ENCODE measurements at regions not wholly inside any gene's neighbourhood (a gene's known extent, or its start where the extent isn't known, plus 50 kb on each side); places are given as distances from the start of the nearest gene placed in this dataset.

DNA sequence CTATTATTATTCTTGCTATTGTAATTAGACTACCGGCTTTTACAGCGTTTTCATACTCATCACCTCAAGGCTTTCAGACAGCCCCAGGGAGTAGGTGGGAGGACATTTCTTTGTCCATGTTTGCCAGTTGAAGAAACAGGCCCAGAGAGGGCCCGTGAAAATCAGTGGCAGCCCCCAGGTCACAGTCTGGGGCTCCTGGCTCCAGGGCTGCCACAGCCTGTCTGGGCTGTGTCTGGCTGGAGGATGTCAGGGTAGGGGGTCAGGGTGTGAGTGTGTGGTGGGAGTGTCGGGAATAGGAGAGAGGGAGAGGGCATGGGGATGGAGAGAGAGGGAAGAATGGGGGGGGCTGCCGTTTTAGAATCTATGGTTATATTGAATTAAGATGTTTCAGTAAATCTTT, 118.2 kb upstream of the TLE3 start:
- H3K9me3 ChIP-seq (ENCODE audit: control insufficient read depth in 1 of 2, insufficient read depth in 1 of 2, low read depth in 1 of 2, low read length in 2 of 2): no peaks in the 10 kb centered on the region
- no peak overlapping the region for H3K9ac ChIP-seq (ENCODE audit: low read length)
- no peaks in the 10 kb centered on the region for H3K4me1 ChIP-seq (ENCODE audit: control insufficient read depth in 1 of 2, insufficient read depth in 2 of 2, low read length in 2 of 2)
- no TSS peak for BruUV-seq (replicated peaks)
- TF ChIP-seq EZH2 (IDR thresholded peaks at IDR 0.05): no peak
- no peak for TF ChIP-seq CEBPB (IDR thresholded peaks at IDR 0.05; ENCODE audit: low read depth)
- no peak for TF ChIP-seq EGR1 (IDR thresholded peaks at IDR 0.05; ENCODE audit: low read depth)
- no peak for TF ChIP-seq POLR2AphosphoS5 (IDR thresholded peaks at IDR 0.05; ENCODE audit: low read depth, low read length)
- no peak for TF ChIP-seq RAD21 (IDR thresholded peaks at IDR 0.05; ENCODE audit: low read depth)
- TF ChIP-seq, protein P1, sequence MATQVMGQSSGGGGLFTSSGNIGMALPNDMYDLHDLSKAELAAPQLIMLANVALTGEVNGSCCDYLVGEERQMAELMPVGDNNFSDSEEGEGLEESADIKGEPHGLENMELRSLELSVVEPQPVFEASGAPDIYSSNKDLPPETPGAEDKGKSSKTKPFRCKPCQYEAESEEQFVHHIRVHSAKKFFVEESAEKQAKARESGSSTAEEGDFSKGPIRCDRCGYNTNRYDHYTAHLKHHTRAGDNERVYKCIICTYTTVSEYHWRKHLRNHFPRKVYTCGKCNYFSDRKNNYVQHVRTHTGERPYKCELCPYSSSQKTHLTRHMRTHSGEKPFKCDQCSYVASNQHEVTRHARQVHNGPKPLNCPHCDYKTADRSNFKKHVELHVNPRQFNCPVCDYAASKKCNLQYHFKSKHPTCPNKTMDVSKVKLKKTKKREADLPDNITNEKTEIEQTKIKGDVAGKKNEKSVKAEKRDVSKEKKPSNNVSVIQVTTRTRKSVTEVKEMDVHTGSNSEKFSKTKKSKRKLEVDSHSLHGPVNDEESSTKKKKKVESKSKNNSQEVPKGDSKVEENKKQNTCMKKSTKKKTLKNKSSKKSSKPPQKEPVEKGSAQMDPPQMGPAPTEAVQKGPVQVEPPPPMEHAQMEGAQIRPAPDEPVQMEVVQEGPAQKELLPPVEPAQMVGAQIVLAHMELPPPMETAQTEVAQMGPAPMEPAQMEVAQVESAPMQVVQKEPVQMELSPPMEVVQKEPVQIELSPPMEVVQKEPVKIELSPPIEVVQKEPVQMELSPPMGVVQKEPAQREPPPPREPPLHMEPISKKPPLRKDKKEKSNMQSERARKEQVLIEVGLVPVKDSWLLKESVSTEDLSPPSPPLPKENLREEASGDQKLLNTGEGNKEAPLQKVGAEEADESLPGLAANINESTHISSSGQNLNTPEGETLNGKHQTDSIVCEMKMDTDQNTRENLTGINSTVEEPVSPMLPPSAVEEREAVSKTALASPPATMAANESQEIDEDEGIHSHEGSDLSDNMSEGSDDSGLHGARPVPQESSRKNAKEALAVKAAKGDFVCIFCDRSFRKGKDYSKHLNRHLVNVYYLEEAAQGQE (IDR thresholded peaks at IDR 0.05; ENCODE audit: low read depth): no peak
- no peak for TF ChIP-seq YY1 (IDR thresholded peaks at IDR 0.05; ENCODE audit: extremely low read depth, insufficient replicate concordance, low read depth, low read length)
- TF ChIP-seq SIN3A (IDR thresholded peaks at IDR 0.05; ENCODE audit: low read depth): no peak
- TF ChIP-seq, protein P2, sequence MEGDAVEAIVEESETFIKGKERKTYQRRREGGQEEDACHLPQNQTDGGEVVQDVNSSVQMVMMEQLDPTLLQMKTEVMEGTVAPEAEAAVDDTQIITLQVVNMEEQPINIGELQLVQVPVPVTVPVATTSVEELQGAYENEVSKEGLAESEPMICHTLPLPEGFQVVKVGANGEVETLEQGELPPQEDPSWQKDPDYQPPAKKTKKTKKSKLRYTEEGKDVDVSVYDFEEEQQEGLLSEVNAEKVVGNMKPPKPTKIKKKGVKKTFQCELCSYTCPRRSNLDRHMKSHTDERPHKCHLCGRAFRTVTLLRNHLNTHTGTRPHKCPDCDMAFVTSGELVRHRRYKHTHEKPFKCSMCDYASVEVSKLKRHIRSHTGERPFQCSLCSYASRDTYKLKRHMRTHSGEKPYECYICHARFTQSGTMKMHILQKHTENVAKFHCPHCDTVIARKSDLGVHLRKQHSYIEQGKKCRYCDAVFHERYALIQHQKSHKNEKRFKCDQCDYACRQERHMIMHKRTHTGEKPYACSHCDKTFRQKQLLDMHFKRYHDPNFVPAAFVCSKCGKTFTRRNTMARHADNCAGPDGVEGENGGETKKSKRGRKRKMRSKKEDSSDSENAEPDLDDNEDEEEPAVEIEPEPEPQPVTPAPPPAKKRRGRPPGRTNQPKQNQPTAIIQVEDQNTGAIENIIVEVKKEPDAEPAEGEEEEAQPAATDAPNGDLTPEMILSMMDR (IDR thresholded peaks at IDR 0.05 in 2 of 3, conservative IDR thresholded peaks at IDR 0.05 in 1 of 3; ENCODE audit: borderline replicate concordance in 1 of 3, insufficient read depth in 1 of 3, low read depth in 2 of 3, low read length in 2 of 3): no peak
- no peak for TF ChIP-seq ELF1 (IDR thresholded peaks at IDR 0.05; ENCODE audit: borderline replicate concordance, low read depth)
- no peak for TF ChIP-seq ZNF274 (IDR thresholded peaks at IDR 0.05; ENCODE audit: low read depth, low read length)
- TF ChIP-seq, protein P3, sequence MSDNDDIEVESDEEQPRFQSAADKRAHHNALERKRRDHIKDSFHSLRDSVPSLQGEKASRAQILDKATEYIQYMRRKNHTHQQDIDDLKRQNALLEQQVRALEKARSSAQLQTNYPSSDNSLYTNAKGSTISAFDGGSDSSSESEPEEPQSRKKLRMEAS (IDR thresholded peaks at IDR 0.05): no peak
- no peak for TF ChIP-seq JUND (IDR thresholded peaks at IDR 0.05)
- TF ChIP-seq CBX3 (IDR thresholded peaks at IDR 0.05; ENCODE audit: low read depth): no peak
- no peak for TF ChIP-seq SP1 (IDR thresholded peaks at IDR 0.05; ENCODE audit: low read depth)
- TF ChIP-seq, protein P4, sequence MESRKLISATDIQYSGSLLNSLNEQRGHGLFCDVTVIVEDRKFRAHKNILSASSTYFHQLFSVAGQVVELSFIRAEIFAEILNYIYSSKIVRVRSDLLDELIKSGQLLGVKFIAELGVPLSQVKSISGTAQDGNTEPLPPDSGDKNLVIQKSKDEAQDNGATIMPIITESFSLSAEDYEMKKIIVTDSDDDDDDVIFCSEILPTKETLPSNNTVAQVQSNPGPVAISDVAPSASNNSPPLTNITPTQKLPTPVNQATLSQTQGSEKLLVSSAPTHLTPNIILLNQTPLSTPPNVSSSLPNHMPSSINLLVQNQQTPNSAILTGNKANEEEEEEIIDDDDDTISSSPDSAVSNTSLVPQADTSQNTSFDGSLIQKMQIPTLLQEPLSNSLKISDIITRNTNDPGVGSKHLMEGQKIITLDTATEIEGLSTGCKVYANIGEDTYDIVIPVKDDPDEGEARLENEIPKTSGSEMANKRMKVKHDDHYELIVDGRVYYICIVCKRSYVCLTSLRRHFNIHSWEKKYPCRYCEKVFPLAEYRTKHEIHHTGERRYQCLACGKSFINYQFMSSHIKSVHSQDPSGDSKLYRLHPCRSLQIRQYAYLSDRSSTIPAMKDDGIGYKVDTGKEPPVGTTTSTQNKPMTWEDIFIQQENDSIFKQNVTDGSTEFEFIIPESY (IDR thresholded peaks at IDR 0.05; ENCODE audit: extremely low read depth, insufficient replicate concordance, low read length): no peak
- TF ChIP-seq ZFX (IDR thresholded peaks at IDR 0.05): no peak
- H4K20me1 ChIP-seq (ENCODE audit: insufficient read depth): no peaks in the 10 kb centered on the region
- H3K9me2 ChIP-seq (ENCODE audit: insufficient read depth): no peaks in the 10 kb centered on the region
- no peaks in the 10 kb centered on the region for H3K27me3 ChIP-seq (ENCODE audit: insufficient read depth, low read length)
- H3K36me3 ChIP-seq (ENCODE audit: control insufficient read depth in 1 of 2, insufficient read depth in 2 of 2, low read length in 2 of 2): no peaks in the 10 kb centered on the region
- intact Hi-C loops (cut with micrococcal nuclease): no loop called here
- no peaks in the 10 kb centered on the region for H3K79me2 ChIP-seq (ENCODE audit: insufficient read depth, low read length)
- DNase-seq (ENCODE audit: low read depth, low spot score) (no peak), ATAC-seq (no peak)
- H3K4me2 ChIP-seq (ENCODE audit: low read length): no peak overlapping the region
- ChIA-PET POLR2A (no interaction called here), CTCF (no interaction called here), RAD21 (ENCODE audit: low non-redundant PET in 1 of 2, low total read pairs in 2 of 2, uncharacterized antibody in 2 of 2, unreplicated experiment in 2 of 2) (no interaction called here)
- no peak overlapping the region for H2AFZ ChIP-seq (ENCODE audit: low read depth, low read length, poor library complexity, severe bottlenecking)
- H3K4me3 ChIP-seq (replicated peaks in 1 of 2; ENCODE audit: low read depth in 1 of 2, low read length in 2 of 2): no peak overlapping the region
- H3K27ac ChIP-seq (ENCODE audit: low read depth, low read length): no peak overlapping the region
